ENCODE measurements at regions not wholly inside any gene's neighbourhood (a gene's known extent, or its start where the extent isn't known, plus 50 kb on each side); places are given as distances from the start of the nearest gene placed in this dataset.

DNA sequence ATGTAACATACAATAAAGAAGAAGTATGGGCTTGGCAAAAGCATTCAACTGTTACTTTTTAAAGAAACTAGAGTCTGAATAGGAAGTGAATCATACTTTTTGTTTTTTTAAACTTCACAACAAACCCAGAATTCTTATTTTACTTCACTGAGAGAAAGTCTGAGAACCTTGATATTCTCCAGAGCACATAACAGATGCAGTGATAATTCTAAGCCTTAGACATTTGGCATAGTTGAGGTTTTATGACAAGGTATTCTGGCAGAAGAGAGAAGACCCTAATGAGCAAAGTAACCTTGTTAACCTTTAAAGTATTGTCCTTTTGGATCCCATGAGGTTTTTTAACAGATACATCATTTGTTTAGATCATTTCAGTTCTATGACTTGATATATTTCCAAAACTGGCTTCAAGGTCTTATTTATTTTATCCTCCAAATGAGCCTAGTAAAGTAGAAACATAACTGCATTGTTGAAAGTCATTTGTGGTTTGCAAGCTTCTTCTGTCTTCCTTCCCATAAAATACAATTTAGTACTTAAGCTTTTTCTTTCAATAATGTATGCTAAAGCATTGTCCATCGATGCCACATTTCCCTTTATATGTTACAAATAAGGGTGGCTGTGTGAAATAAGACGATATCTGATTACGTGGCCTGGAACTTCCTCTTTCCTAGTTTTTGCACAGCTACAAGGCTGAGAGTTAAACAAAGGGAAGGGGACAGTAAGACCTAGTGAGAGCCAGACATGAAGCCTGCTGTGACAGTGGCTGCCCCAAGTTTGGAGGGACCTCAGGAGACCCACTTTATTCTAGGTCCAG lies 86.1 kb upstream of the ITPRID2 start:
- no peaks in the 10 kb centered on the region for H4K20me1 ChIP-seq (ENCODE audit: low read depth, low read length)
- H3K79me2 ChIP-seq (ENCODE audit: insufficient read depth, low read length), result no peaks in the 10 kb centered on the region
- no peaks in the 10 kb centered on the region for H3K9me2 ChIP-seq (replicated peaks; ENCODE audit: insufficient read depth, low read length)
- H3K9ac ChIP-seq (ENCODE audit: low read length), result no peak overlapping the region
- no peaks in the 10 kb centered on the region for H3K36me3 ChIP-seq (ENCODE audit: low read length)
- H3K27me3 ChIP-seq (ENCODE audit: low read length), result no peaks in the 10 kb centered on the region
- H3K4me2 ChIP-seq (ENCODE audit: low read depth, low read length, poor library complexity, severe bottlenecking), result no peak overlapping the region
- no peaks in the 10 kb centered on the region for H3K9me3 ChIP-seq (ENCODE audit: insufficient read depth, low read length)
- H3K27ac ChIP-seq (ENCODE audit: low read depth, low read length), result no peak overlapping the region
- no peak overlapping the region for H3K4me3 ChIP-seq (ENCODE audit: insufficient read depth, low read length, poor library complexity, severe bottlenecking)
- no peaks in the 10 kb centered on the region for H3F3A ChIP-seq (ENCODE audit: insufficient read depth)
- TF ChIP-seq EZH2phosphoT487 (conservative IDR thresholded peaks at IDR 0.05; ENCODE audit: low read length), result no peak
- TF ChIP-seq, protein P1, sequence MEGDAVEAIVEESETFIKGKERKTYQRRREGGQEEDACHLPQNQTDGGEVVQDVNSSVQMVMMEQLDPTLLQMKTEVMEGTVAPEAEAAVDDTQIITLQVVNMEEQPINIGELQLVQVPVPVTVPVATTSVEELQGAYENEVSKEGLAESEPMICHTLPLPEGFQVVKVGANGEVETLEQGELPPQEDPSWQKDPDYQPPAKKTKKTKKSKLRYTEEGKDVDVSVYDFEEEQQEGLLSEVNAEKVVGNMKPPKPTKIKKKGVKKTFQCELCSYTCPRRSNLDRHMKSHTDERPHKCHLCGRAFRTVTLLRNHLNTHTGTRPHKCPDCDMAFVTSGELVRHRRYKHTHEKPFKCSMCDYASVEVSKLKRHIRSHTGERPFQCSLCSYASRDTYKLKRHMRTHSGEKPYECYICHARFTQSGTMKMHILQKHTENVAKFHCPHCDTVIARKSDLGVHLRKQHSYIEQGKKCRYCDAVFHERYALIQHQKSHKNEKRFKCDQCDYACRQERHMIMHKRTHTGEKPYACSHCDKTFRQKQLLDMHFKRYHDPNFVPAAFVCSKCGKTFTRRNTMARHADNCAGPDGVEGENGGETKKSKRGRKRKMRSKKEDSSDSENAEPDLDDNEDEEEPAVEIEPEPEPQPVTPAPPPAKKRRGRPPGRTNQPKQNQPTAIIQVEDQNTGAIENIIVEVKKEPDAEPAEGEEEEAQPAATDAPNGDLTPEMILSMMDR (IDR thresholded peaks at IDR 0.05; ENCODE audit: insufficient read depth, low read length, poor library complexity, severe bottlenecking), result no peak
- H2AFZ ChIP-seq (ENCODE audit: low read depth, low read length, severe bottlenecking), result no peak overlapping the region

DNA sequence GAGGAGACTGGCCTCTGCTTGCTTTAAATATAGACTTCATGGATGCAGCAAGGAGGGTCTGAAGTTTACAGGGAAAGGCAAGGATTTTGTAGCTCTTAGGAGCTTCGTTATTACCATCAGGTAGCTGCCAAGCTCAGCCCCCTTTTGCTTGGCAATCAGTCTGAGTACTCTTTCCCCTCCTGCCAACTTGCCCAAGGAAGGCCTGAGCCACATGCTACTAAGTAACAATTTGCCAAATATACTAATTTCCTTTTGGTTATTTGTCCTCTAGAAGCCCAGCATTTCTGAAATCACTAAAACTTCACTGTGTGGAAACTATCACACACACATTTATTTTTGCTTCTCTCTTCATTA lies 85.5 kb upstream of the ITPRID2 start:
- H3K27ac ChIP-seq (ENCODE audit: low read depth, low read length), result no peak overlapping the region

DNA sequence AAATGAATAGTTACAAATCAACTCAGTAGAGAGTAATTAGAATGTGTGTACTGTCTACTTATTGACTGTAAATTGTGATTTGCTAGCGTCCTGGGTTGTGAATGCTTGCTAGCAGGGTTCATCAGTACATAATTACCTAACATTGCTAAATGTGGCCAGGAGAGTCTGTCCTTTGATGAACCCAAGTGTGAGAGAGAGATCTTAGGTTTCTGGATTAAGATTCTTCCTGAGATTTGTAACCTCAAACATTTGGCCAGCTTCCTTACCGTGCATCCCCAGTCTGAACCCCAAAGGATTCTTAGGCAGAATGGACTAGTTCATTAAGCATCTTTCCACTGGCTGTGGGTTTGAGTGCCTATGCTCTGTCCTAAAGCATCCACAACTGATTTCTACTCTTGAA lies 84.0 kb upstream of the ITPRID2 start:
- Histone ChIP-seq H3K4me2 (ENCODE audit: low read depth, low read length, poor library complexity, severe bottlenecking) (no peak overlapping the region), H3K4me3 (ENCODE audit: insufficient read depth, low read length, poor library complexity, severe bottlenecking) (no peak overlapping the region), H3K9me2 (replicated peaks; ENCODE audit: insufficient read depth, low read length) (no peaks in the 10 kb centered on the region), H3K27me3 (ENCODE audit: low read length) (no peaks in the 10 kb centered on the region), H4K20me1 (ENCODE audit: low read depth, low read length) (no peaks in the 10 kb centered on the region), H3K27ac (ENCODE audit: low read depth, low read length) (no peak overlapping the region), H2AFZ (ENCODE audit: low read depth, low read length, severe bottlenecking) (no peak overlapping the region), H3K9ac (ENCODE audit: low read length) (no peak overlapping the region), H3K79me2 (ENCODE audit: insufficient read depth, low read length) (no peaks in the 10 kb centered on the region), H3K36me3 (ENCODE audit: low read length) (no peaks in the 10 kb centered on the region), H3F3A (ENCODE audit: insufficient read depth) (no peaks in the 10 kb centered on the region), H3K9me3 (ENCODE audit: insufficient read depth, low read length) (no peaks in the 10 kb centered on the region)
- TF ChIP-seq, protein P1 (IDR thresholded peaks at IDR 0.05; ENCODE audit: insufficient read depth, low read length, poor library complexity, severe bottlenecking), result no peak
- TF ChIP-seq EZH2phosphoT487 (conservative IDR thresholded peaks at IDR 0.05; ENCODE audit: low read length), result no peak

More for the DNA sequence above, 85.5 kb upstream of the ITPRID2 start:
- Histone ChIP-seq H2AFZ (ENCODE audit: low read depth, low read length, severe bottlenecking) (no peak overlapping the region), H3K4me2 (ENCODE audit: low read depth, low read length, poor library complexity, severe bottlenecking) (no peak overlapping the region), H3K4me3 (ENCODE audit: insufficient read depth, low read length, poor library complexity, severe bottlenecking) (no peak overlapping the region), H3K9me2 (replicated peaks; ENCODE audit: insufficient read depth, low read length) (no peaks in the 10 kb centered on the region), H3K9ac (ENCODE audit: low read length) (no peak overlapping the region), H3K27me3 (ENCODE audit: low read length) (no peaks in the 10 kb centered on the region), H3K79me2 (ENCODE audit: insufficient read depth, low read length) (no peaks in the 10 kb centered on the region), H4K20me1 (ENCODE audit: low read depth, low read length) (no peaks in the 10 kb centered on the region), H3K9me3 (ENCODE audit: insufficient read depth, low read length) (no peaks in the 10 kb centered on the region), H3F3A (ENCODE audit: insufficient read depth) (no peaks in the 10 kb centered on the region), H3K36me3 (ENCODE audit: low read length) (no peaks in the 10 kb centered on the region)
- no peak for TF ChIP-seq EZH2phosphoT487 (conservative IDR thresholded peaks at IDR 0.05; ENCODE audit: low read length)
- TF ChIP-seq, protein P1 (IDR thresholded peaks at IDR 0.05; ENCODE audit: insufficient read depth, low read length, poor library complexity, severe bottlenecking), result no peak

Measured in SU-DHL-6 (cell line).